NT2/D1 (cell line): ENCODE measurements at regions not wholly inside any gene's neighbourhood (a gene's known extent, or its start where the extent isn't known, plus 50 kb on each side); places are given as distances from the start of the nearest gene placed in this dataset.

Experiments
- DNase-seq: peaks from one replicate; pipeline ENCODE4 v3.0.0-alpha.2; 2011; ENCODE audit warnings: low read depth, low spot score
- H3K27me3 ChIP-seq: 2 replicates; pipeline ENCODE4 v1.6.0; 2011; ENCODE audit warnings: mild to moderate bottlenecking; ENCODE audit not compliant: insufficient read length, insufficient read depth
- H3K36me3 ChIP-seq: 2 replicates; pipeline ENCODE4 v1.6.1; 2011; ENCODE audit warnings: mild to moderate bottlenecking, low read length, mixed read lengths; ENCODE audit not compliant: insufficient read depth, insufficient read length
- H3K4me1 ChIP-seq: 2 replicates; pipeline ENCODE4 v1.5.1; 2011; ENCODE audit not compliant: insufficient read depth, insufficient read length
- H3K4me3 ChIP-seq: 2 replicates; pipeline ENCODE4 v1.5.1; 2011; ENCODE audit warnings: low read depth; ENCODE audit not compliant: insufficient read length
- H3K9ac ChIP-seq: 2 replicates; pipeline ENCODE4 v1.6.0; 2011; ENCODE audit warnings: low read depth; ENCODE audit not compliant: insufficient read length
- H3K9me3 ChIP-seq: 2 replicates; pipeline ENCODE4 v1.5.1; 2011; ENCODE audit warnings: mild to moderate bottlenecking, low read length; ENCODE audit not compliant: insufficient read depth
- SUZ12 ChIP-seq: IDR thresholded peaks from 2 replicates; pipeline ENCODE4 v1.6.1; 2011; ENCODE audit not compliant: insufficient read length, insufficient read depth; ENCODE audit errors: extremely low read depth
- YY1 ChIP-seq: IDR thresholded peaks from 2 replicates; pipeline ENCODE4 v1.6.1; 2011; ENCODE audit not compliant: insufficient read length, insufficient read depth
- ZNF274 ChIP-seq: IDR thresholded peaks from 2 replicates; pipeline ENCODE4 v1.6.1; 2011; ENCODE audit warnings: mild to moderate bottlenecking, low read depth, low read length

DNA sequence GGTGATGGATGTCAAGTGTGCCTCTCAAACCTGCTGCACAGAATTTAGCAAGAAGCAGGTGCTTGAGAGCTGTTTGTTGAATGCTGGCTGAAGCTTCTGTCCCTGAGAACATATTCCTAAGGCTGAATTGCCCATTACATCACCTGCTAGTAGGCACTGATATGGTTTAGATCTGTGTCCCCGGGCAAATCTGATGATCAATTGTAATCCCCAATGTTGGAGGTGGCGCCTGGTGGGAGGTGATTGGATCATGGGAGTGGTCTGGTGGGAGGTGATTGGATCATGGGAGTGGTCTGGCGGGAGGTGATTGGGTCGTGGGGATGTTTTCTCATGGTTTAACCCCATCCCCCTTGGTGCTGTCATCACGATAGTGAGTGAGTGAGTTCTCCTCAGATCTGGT lies 128.0 kb downstream of the HRH4 start:
- no peak overlapping the region for H3K4me3 ChIP-seq
- no peak for DNase-seq
- H3K36me3 ChIP-seq, result no peaks in the 10 kb centered on the region
- TF ChIP-seq SUZ12 (no peak), YY1 (no peak), ZNF274 (no peak)
- H3K9ac ChIP-seq, result no peak overlapping the region
- H3K27me3 ChIP-seq, result no peaks in the 10 kb centered on the region
- no peaks in the 10 kb centered on the region for H3K4me1 ChIP-seq
- no peaks in the 10 kb centered on the region for H3K9me3 ChIP-seq

- Histone ChIP-seq H3K9ac (no peak overlapping the region), H3K4me1 (no peaks in the 10 kb centered on the region), H3K4me3 (no peak overlapping the region), H3K9me3 (no peaks in the 10 kb centered on the region), H3K27me3 (no peaks in the 10 kb centered on the region), H3K36me3 (no peaks in the 10 kb centered on the region)
- no peak for DNase-seq
- TF ChIP-seq ZNF274 (no peak), SUZ12 (no peak), YY1 (no peak)
Observed at GRCh38 chr18:24590946-24591345, 130.5 kb downstream of the HRH4 start.

- no peaks in the 10 kb centered on the region for H3K36me3 ChIP-seq
- no peak overlapping the region for H3K4me3 ChIP-seq
- H3K9me3 ChIP-seq, result no peaks in the 10 kb centered on the region
- no peaks in the 10 kb centered on the region for H3K27me3 ChIP-seq
- H3K9ac ChIP-seq, result no peak overlapping the region
- DNase-seq, result no peak
- TF ChIP-seq SUZ12 (no peak), YY1 (no peak), ZNF274 (no peak)
- no peaks in the 10 kb centered on the region for H3K4me1 ChIP-seq
Observed at GRCh38 chr18:24593401-24593800, 133.0 kb downstream of the HRH4 start.

GRCh38 chr18:24593886-24594285 lies 133.4 kb downstream of the HRH4 start:
- no peaks in the 10 kb centered on the region for H3K36me3 ChIP-seq
- no peaks in the 10 kb centered on the region for H3K4me1 ChIP-seq
- H3K9me3 ChIP-seq, result no peaks in the 10 kb centered on the region
- H3K9ac ChIP-seq, result no peak overlapping the region
- no peak overlapping the region for H3K4me3 ChIP-seq
- TF ChIP-seq SUZ12 (no peak), YY1 (no peak), ZNF274 (no peak)
- no peak for DNase-seq
- H3K27me3 ChIP-seq, result no peaks in the 10 kb centered on the region

GRCh38 chr18:24595561-24596031 lies 135.2 kb downstream of the HRH4 start:
- no peaks in the 10 kb centered on the region for H3K4me1 ChIP-seq
- H3K27me3 ChIP-seq, result no peaks in the 10 kb centered on the region
- no peaks in the 10 kb centered on the region for H3K36me3 ChIP-seq
- no peak for DNase-seq
- TF ChIP-seq ZNF274 (no peak), SUZ12 (no peak), YY1 (no peak)
- no peaks in the 10 kb centered on the region for H3K9me3 ChIP-seq
- no peak overlapping the region for H3K4me3 ChIP-seq
- H3K9ac ChIP-seq, result no peak overlapping the region

- H3K4me3 ChIP-seq, result no peak overlapping the region
- H3K27me3 ChIP-seq, result no peaks in the 10 kb centered on the region
- H3K9ac ChIP-seq, result no peak overlapping the region
- H3K9me3 ChIP-seq, result no peaks in the 10 kb centered on the region
- TF ChIP-seq ZNF274 (no peak), YY1 (no peak), SUZ12 (no peak)
- H3K4me1 ChIP-seq, result no peaks in the 10 kb centered on the region
- no peak for DNase-seq
- no peaks in the 10 kb centered on the region for H3K36me3 ChIP-seq
Observed at GRCh38 chr18:24600076-24600654, 139.7 kb downstream of the HRH4 start.

- no peaks in the 10 kb centered on the region for H3K4me1 ChIP-seq
- no peak for DNase-seq
- no peaks in the 10 kb centered on the region for H3K36me3 ChIP-seq
- no peak overlapping the region for H3K4me3 ChIP-seq
- no peaks in the 10 kb centered on the region for H3K27me3 ChIP-seq
- TF ChIP-seq YY1, result no peak
- no peak for TF ChIP-seq SUZ12
- TF ChIP-seq ZNF274, result no peak
- H3K9ac ChIP-seq, result no peak overlapping the region
- no peaks in the 10 kb centered on the region for H3K9me3 ChIP-seq
Observed at GRCh38 chr18:24601585-24601984, 141.1 kb downstream of the HRH4 start.

DNA sequence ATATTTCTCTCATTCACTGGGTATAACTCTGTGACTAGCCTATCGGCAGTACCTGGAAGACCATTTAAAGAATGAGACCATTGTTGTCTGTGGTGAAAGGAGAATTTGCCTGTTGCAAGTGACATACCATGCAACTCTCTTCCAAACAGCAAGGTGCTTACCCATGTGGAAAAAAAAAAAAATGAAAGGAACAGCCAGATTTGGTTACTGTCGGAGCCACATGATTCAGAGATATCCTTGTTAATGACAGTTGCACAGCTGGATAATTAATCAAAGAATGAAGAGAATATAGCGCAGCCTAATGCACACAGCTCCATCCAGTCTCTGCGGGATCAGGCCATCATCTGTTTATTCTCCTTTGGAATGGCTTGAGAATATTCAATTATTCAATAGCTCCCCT lies 141.8 kb downstream of the HRH4 start:
- no peaks in the 10 kb centered on the region for H3K4me1 ChIP-seq
- no peaks in the 10 kb centered on the region for H3K27me3 ChIP-seq
- no peaks in the 10 kb centered on the region for H3K9me3 ChIP-seq
- DNase-seq, result no peak
- no peaks in the 10 kb centered on the region for H3K36me3 ChIP-seq
- H3K9ac ChIP-seq, result no peak overlapping the region
- TF ChIP-seq YY1 (no peak), SUZ12 (no peak)
- H3K4me3 ChIP-seq, result no peak overlapping the region
